OCI-LY3 (cell line): ENCODE measurements at regions not wholly inside any gene's neighbourhood (a gene's known extent, or its start where the extent isn't known, plus 50 kb on each side); places are given as distances from the start of the nearest gene placed in this dataset.

Experiments
- CTCF ChIP-seq: fragments of 200-600, 300-600 bp; sonication (generic); IDR thresholded peaks from 2 replicates; pipeline ENCODE4 v1.5.1; 2014; ENCODE audit warnings: antibody characterized with exemption, low read length, low read depth
- EZH2phosphoT487 ChIP-seq: fragments of 200-600 bp; shearing (Covaris generic); IDR thresholded peaks from 2 replicates; pipeline ENCODE4 v1.6.1; 2018; ENCODE audit warnings: antibody characterized with exemption, mixed run types, low read depth

GRCh38 chr2:5834501-5834900 lies 142.3 kb downstream of the SOX11 start:
- TF ChIP-seq CTCF (no peak), EZH2phosphoT487 (no peak)
